Central memory CD8-positive, alpha-beta T cell (primary cell): ENCODE measurements at regions not wholly inside any gene's neighbourhood (a gene's known extent, or its start where the extent isn't known, plus 50 kb on each side); places are given as distances from the start of the nearest gene placed in this dataset.

Experiments
- ATAC-seq: fragments of 150-1000 bp; cut with Tn5 transposase; replicated peaks from 2 replicates; pipeline ENCODE4 v1.10.0; 2022; ENCODE audit warnings: mild to moderate bottlenecking, moderate FRiP score, moderate number of reproducible peaks; ENCODE audit not compliant: poor library complexity, severe bottlenecking; ENCODE audit errors: extremely low read depth
- DNase-seq, 2 donors: peaks; one replicate each; pipeline ENCODE4 v3.0.0; 2021; ENCODE audit warnings: low spot score in 2 of 2
- H3K27ac Mint-ChIP-seq: one replicate; pipeline ENCODE4 v1.8.0; 2022; ENCODE audit warnings: low read depth, mild to moderate bottlenecking, moderate library complexity, mixed read lengths
- H3K27me3 Mint-ChIP-seq: one replicate; pipeline ENCODE4 v1.8.0; 2022; ENCODE audit warnings: mixed read lengths
- H3K36me3 Mint-ChIP-seq: one replicate; pipeline ENCODE4 v1.8.0; 2022; ENCODE audit warnings: mild to moderate bottlenecking, moderate library complexity, mixed read lengths; ENCODE audit not compliant: insufficient read depth
- H3K4me1 Mint-ChIP-seq: one replicate; pipeline ENCODE4 v1.8.0; 2022; ENCODE audit warnings: mixed read lengths
- H3K4me3 Mint-ChIP-seq: one replicate; pipeline ENCODE4 v1.8.0; 2022; ENCODE audit warnings: mild to moderate bottlenecking, moderate library complexity, mixed read lengths
- H3K9me3 Mint-ChIP-seq: one replicate; pipeline ENCODE4 v1.8.0; 2022; ENCODE audit warnings: mixed read lengths

GRCh38 chr3:16106050-16106449, 68.4 kb upstream of the GALNT15 start:
- DNase-seq (no peak), ATAC-seq (no peak)
- H3K27ac Mint-ChIP-seq: no peak overlapping the region
- H3K9me3 Mint-ChIP-seq: peaks cover 6% of the 10 kb centered on the region
- peaks cover 36% of the 10 kb centered on the region for H3K27me3 Mint-ChIP-seq
- H3K4me1 Mint-ChIP-seq: no peaks in the 10 kb centered on the region
- no peak overlapping the region for H3K4me3 Mint-ChIP-seq
- no peaks in the 10 kb centered on the region for H3K36me3 Mint-ChIP-seq

GRCh38 chr3:16108424-16108823, 66.1 kb upstream of the GALNT15 start:
- Mint-ChIP-seq H3K9me3 (peaks cover 6% of the 10 kb centered on the region), H3K36me3 (no peaks in the 10 kb centered on the region), H3K4me3 (no peak overlapping the region), H3K27me3 (peaks cover 22% of the 10 kb centered on the region), H3K4me1 (no peaks in the 10 kb centered on the region), H3K27ac (no peak overlapping the region)
- DNase-seq: no peak
- no peak for ATAC-seq

GRCh38 chr3:16109929-16110328, 64.6 kb upstream of the GALNT15 start:
- Mint-ChIP-seq H3K27ac (no peak overlapping the region), H3K4me3 (no peak overlapping the region), H3K9me3 (peaks cover 6% of the 10 kb centered on the region), H3K27me3 (peaks cover 18% of the 10 kb centered on the region), H3K36me3 (no peaks in the 10 kb centered on the region), H3K4me1 (no peaks in the 10 kb centered on the region)
- DNase-seq (no peak), ATAC-seq (no peak)

GRCh38 chr3:16112910-16113504, 61.5 kb upstream of the GALNT15 start:
- H3K4me1 Mint-ChIP-seq: no peaks in the 10 kb centered on the region
- no peak overlapping the region for H3K27ac Mint-ChIP-seq
- no peak for DNase-seq
- no peak for ATAC-seq
- H3K36me3 Mint-ChIP-seq: no peaks in the 10 kb centered on the region
- H3K4me3 Mint-ChIP-seq: no peak overlapping the region
- no peaks in the 10 kb centered on the region for H3K9me3 Mint-ChIP-seq
- H3K27me3 Mint-ChIP-seq: peaks cover 4% of the 10 kb centered on the region

DNA sequence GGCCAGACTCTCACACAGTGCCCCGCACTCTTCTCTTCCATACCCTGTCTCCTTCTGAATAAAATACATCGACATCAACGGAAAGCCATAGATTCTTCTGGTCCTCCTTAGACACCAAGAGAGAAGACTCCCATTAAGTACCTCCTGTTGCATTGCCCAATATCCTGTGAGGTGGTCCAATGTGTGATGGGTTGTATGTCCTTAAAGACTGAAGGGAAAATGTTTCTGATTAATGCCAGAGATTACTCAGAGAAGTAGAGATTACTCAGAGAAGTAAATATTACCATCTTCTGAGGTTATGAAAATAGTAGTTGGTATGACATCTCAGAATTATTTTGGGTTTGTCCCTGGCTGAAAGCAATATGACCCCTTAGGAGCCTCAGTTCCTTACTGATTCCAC, 60.8 kb upstream of the GALNT15 start:
- Mint-ChIP-seq H3K4me1 (no peaks in the 10 kb centered on the region), H3K4me3 (no peak overlapping the region), H3K36me3 (no peaks in the 10 kb centered on the region), H3K27ac (no peak overlapping the region), H3K9me3 (no peaks in the 10 kb centered on the region), H3K27me3 (no peaks in the 10 kb centered on the region)
- DNase-seq (no peak), ATAC-seq (no peak)

DNA sequence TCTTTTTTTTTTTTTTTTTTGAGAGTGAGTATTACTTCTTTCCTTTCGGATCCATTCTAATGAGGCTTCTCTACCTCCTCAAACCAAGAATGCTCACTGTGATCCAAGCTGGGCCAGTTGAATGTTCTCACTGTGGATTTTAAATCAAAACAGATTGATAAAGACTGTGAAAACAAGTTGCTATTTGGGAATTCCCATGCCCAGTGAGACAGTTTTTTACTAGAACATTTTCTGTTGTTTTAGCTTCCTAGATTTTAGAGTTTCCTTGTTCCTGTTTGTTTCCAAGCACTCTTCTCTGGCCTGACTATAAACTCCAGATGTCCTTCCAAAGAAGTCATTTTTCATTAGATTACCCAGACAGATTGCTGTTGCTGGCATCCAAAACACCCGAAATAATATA, 60.1 kb upstream of the GALNT15 start:
- Mint-ChIP-seq H3K27me3 (no peaks in the 10 kb centered on the region), H3K36me3 (no peaks in the 10 kb centered on the region), H3K4me1 (no peaks in the 10 kb centered on the region), H3K27ac (no peak overlapping the region), H3K9me3 (no peaks in the 10 kb centered on the region), H3K4me3 (no peak overlapping the region)
- DNase-seq: no peak
- no peak for ATAC-seq

DNA sequence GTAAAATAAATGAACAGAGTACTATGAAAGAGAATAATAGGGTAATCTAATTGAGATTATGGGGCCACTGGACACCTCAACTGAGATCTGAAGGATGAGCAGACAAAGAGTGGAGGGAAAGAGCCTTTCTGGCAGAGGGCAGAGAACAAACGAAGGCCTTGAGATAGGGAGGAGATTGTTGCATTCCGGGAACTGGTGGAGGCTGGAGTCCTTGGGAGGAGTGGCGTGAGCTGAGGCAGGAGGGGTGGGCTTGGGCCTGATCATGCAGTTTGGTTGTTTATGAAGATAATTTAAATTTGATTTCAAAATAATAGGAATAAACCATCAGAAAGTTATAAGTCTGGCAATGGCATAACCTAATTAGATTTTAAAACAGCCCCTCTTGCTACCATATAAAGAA, 59.5 kb upstream of the GALNT15 start:
- Mint-ChIP-seq H3K4me1 (no peaks in the 10 kb centered on the region), H3K9me3 (no peaks in the 10 kb centered on the region), H3K27ac (no peak overlapping the region), H3K36me3 (no peaks in the 10 kb centered on the region), H3K27me3 (peaks cover 1% of the 10 kb centered on the region), H3K4me3 (no peak overlapping the region)
- DNase-seq (no peak), ATAC-seq (no peak)

GRCh38 chr3:16118396-16118795, 56.1 kb upstream of the GALNT15 start:
- no peak for ATAC-seq
- Mint-ChIP-seq H3K27me3 (peaks cover 19% of the 10 kb centered on the region), H3K36me3 (no peaks in the 10 kb centered on the region), H3K4me1 (no peaks in the 10 kb centered on the region), H3K9me3 (no peaks in the 10 kb centered on the region), H3K27ac (no peak overlapping the region), H3K4me3 (no peak overlapping the region)
- no peak for DNase-seq

DNA sequence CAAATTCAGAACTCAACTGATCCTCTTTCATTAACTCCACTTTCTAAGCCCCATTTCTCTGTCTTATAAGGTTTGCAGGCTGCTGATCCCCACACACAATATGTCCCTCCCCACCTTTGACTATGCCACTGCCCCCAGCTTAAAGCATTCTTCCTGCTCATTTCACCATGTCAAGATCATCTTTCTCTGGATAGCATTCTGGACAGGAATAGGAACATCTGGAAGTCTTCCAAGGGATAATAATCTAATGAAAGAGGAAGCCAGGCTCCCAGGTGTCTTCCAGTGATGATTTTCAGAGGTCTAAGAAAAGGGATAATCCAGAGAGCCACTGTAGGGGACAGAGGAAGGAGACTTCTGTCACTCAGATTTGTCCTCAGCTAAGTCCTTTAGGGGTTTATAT, 54.6 kb upstream of the GALNT15 start:
- Mint-ChIP-seq H3K36me3 (no peaks in the 10 kb centered on the region), H3K4me1 (no peaks in the 10 kb centered on the region), H3K27me3 (peaks cover 19% of the 10 kb centered on the region), H3K9me3 (no peaks in the 10 kb centered on the region), H3K4me3 (no peak overlapping the region), H3K27ac (no peak overlapping the region)
- ATAC-seq: no peak
- no peak for DNase-seq

GRCh38 chr3:16121391-16121790, 53.1 kb upstream of the GALNT15 start:
- H3K4me3 Mint-ChIP-seq: no peak overlapping the region
- H3K27me3 Mint-ChIP-seq: peaks cover 19% of the 10 kb centered on the region
- no peaks in the 10 kb centered on the region for H3K36me3 Mint-ChIP-seq
- H3K27ac Mint-ChIP-seq: no peak overlapping the region
- H3K4me1 Mint-ChIP-seq: no peaks in the 10 kb centered on the region
- DNase-seq (no peak), ATAC-seq (no peak)
- H3K9me3 Mint-ChIP-seq: no peaks in the 10 kb centered on the region

GRCh38 chr3:16122155-16122554, 52.3 kb upstream of the GALNT15 start:
- no peak for DNase-seq
- Mint-ChIP-seq H3K27me3 (peaks cover 20% of the 10 kb centered on the region), H3K4me3 (no peak overlapping the region), H3K27ac (no peak overlapping the region), H3K4me1 (no peaks in the 10 kb centered on the region), H3K9me3 (no peaks in the 10 kb centered on the region), H3K36me3 (no peaks in the 10 kb centered on the region)
- no peak for ATAC-seq

DNA sequence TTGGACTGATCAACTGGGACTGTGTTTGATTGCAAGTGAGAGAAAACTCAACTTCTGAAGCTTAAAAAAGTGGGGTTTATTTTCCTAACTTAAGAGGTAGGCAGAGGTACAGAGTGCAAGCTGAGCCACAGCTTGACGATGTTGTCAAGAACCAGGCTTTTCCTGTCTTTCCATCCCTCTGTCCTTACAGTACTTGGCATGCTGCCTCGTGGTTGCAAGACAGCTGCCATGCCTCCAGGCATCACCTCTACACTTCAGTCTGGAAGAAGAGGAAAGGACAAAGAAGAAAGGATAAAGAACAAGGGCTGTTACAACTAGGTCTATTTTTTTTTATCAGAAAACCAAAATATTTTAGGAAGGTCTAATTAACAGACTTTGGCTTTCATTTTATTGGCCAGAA, 51.8 kb upstream of the GALNT15 start:
- no peak overlapping the region for H3K27ac Mint-ChIP-seq
- no peak overlapping the region for H3K4me3 Mint-ChIP-seq
- no peaks in the 10 kb centered on the region for H3K9me3 Mint-ChIP-seq
- H3K36me3 Mint-ChIP-seq: no peaks in the 10 kb centered on the region
- no peak for DNase-seq
- no peaks in the 10 kb centered on the region for H3K4me1 Mint-ChIP-seq
- no peak for ATAC-seq
- peaks cover 25% of the 10 kb centered on the region for H3K27me3 Mint-ChIP-seq

DNA sequence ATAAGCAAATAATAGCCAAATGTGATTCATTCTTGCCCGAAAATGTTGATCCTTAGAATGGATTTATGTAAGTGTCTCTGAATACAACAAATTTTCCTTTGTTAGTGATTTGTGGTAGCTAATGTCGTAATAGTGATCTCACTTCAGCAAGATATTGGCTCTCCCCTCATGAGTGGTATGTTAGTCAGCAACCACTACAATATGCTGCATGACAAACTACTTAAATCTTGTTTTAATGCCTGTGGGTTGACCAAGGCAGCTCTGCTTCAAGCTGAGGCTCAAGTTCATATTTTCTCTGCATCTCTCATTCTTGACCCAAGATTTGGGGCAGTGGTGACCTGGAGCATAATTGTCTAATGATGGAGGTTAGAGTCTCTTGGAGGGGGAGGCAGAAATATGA, 49.8 kb upstream of the GALNT15 start:
- no peaks in the 10 kb centered on the region for H3K4me1 Mint-ChIP-seq
- peaks cover 29% of the 10 kb centered on the region for H3K27me3 Mint-ChIP-seq
- no peaks in the 10 kb centered on the region for H3K9me3 Mint-ChIP-seq
- no peak for DNase-seq
- no peak overlapping the region for H3K27ac Mint-ChIP-seq
- H3K36me3 Mint-ChIP-seq: no peaks in the 10 kb centered on the region
- H3K4me3 Mint-ChIP-seq: no peak overlapping the region
- no peak for ATAC-seq
